ENCODE measurements at regions not wholly inside any gene's neighbourhood (a gene's known extent, or its start where the extent isn't known, plus 50 kb on each side); places are given as distances from the start of the nearest gene placed in this dataset.

- ChIA-PET CTCF (interaction anchor here (1.1 kb wide), 1 partner anchor 8 kb away, joined by 3 read pairs; no protein-coding TSS in a partner anchor), POLR2A (no interaction called here)
- TF ChIP-seq CTCF (IDR thresholded peaks at IDR 0.05; ENCODE audit: control extremely low read depth, extremely low read depth, low read depth, missing control alignments): no peak
- no peak for DNase-seq (ENCODE audit: extremely low spot score)
These were observed 111.8 kb upstream of the TMEM45B start for GRCh38 chr11:129703846-129704245.

DNA sequence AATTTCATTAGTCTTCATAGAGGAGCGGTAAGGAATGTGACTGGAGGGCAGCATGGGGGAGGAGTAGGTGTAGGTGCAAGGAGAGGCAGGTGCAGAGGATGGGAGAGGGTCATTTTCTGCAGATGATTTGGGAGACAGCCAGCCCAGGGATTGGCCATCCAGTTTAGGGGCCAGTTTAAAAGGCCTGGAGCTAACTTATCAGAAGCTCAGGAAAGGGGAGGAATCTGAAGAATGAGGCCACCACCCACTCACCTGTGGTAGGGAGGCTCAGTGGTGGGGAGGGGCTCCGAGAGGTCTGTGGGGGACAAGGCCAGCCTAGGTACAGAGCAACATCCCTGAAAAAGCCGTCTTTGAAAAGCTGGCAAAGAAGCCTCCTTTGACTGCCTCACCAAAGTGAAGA is 110.8 kb upstream of the TMEM45B start:
- no peak for TF ChIP-seq CTCF (IDR thresholded peaks at IDR 0.05; ENCODE audit: control extremely low read depth, extremely low read depth, low read depth, missing control alignments)
- ChIA-PET CTCF (interaction anchor here (1.1 kb wide), 1 partner anchor 9 kb away, joined by 3 read pairs; no protein-coding TSS in a partner anchor), POLR2A (no interaction called here)
- no peak for DNase-seq (ENCODE audit: extremely low spot score)

GRCh38 chr11:129705341-129705740 is 110.3 kb upstream of the TMEM45B start:
- TF ChIP-seq CTCF (IDR thresholded peaks at IDR 0.05; ENCODE audit: control extremely low read depth, extremely low read depth, low read depth, missing control alignments): no peak
- CTCF ChIA-PET: interaction anchor here (1.0 kb wide), 1 partner anchor 10 kb away, joined by 3 read pairs; no protein-coding TSS in a partner anchor
- POLR2A ChIA-PET: no interaction called here
- DNase-seq (ENCODE audit: extremely low spot score): no peak

- CTCF ChIA-PET: interaction anchor here (1.0 kb wide), 1 partner anchor 11 kb away, joined by 3 read pairs; no protein-coding TSS in a partner anchor
These were observed 109.7 kb upstream of the TMEM45B start for GRCh38 chr11:129705933-129706332.

DNA sequence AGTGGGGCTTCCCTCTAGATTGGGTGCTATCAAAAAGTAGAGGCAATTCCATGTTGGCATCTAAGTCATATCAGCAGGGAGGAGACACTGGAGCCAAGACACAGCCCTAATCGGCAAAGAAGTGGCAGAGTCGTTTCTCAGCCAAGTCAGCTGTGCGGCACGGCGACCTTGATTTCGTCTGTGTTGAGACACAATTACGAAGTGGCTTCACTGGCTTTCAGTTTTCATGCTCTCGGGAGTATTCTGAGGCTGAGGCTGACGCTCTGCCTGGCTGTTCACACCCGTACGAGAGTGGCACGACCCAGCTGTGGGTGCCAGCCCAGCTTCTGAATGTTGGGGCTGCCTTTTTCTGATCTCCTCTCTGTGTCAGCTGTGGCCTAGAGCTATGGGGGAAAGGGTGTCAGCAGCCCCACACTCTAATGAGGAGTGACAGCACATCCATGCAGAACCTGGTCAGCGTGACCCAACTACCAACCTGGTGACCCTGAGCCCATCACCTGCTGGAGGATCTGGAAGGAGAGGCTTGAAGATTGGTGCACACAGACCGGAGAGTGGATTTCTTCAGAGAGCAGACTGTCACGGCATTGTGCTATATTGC is 105.7 kb upstream of the TMEM45B start:
- no peak for TF ChIP-seq CTCF (IDR thresholded peaks at IDR 0.05; ENCODE audit: control extremely low read depth, extremely low read depth, low read depth, missing control alignments)
- ChIA-PET POLR2A (no interaction called here), CTCF (interaction anchor here (1.2 kb wide), 1 partner anchor 13 kb away, joined by 4 read pairs; no protein-coding TSS in a partner anchor)
- no peak for DNase-seq (ENCODE audit: extremely low spot score)

More at GRCh38 chr11:129705933-129706332, 109.7 kb upstream of the TMEM45B start:
- no peak for DNase-seq (ENCODE audit: extremely low spot score)
- POLR2A ChIA-PET: no interaction called here
- TF ChIP-seq CTCF (IDR thresholded peaks at IDR 0.05; ENCODE audit: control extremely low read depth, extremely low read depth, low read depth, missing control alignments): no peak

DNA sequence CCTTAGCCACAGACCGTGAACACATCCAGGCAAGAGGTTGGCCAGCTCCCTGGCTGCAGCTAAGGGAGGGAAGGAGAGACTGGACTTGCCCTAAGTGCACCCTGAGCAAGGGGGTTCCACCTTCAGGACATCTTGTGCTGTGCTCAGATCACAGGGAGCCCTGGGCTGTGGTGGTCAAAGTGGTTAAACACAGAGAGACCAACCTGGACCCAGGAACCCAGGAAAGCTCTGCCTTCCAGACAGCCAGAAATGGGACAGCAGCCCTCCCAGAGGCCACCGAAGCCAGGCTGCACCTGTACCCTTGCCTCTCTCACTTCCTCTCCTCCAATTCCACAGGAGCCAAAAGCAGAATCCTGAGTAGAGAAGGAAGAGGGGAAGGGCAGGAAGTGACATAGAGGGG is 105.2 kb upstream of the TMEM45B start:
- DNase-seq (ENCODE audit: extremely low spot score): no peak
- POLR2A ChIA-PET: no interaction called here
- CTCF ChIA-PET: interaction anchor here (1.2 kb wide), 1 partner anchor 14 kb away, joined by 4 read pairs; no protein-coding TSS in a partner anchor
- TF ChIP-seq CTCF (IDR thresholded peaks at IDR 0.05; ENCODE audit: control extremely low read depth, extremely low read depth, low read depth, missing control alignments): no peak
